ENCODE measurements at regions not wholly inside any gene's neighbourhood (a gene's known extent, or its start where the extent isn't known, plus 50 kb on each side); places are given as distances from the start of the nearest gene placed in this dataset.
A peak's percentile ranks its signal among the peaks of the same experiment; 100 is the strongest.

DNA sequence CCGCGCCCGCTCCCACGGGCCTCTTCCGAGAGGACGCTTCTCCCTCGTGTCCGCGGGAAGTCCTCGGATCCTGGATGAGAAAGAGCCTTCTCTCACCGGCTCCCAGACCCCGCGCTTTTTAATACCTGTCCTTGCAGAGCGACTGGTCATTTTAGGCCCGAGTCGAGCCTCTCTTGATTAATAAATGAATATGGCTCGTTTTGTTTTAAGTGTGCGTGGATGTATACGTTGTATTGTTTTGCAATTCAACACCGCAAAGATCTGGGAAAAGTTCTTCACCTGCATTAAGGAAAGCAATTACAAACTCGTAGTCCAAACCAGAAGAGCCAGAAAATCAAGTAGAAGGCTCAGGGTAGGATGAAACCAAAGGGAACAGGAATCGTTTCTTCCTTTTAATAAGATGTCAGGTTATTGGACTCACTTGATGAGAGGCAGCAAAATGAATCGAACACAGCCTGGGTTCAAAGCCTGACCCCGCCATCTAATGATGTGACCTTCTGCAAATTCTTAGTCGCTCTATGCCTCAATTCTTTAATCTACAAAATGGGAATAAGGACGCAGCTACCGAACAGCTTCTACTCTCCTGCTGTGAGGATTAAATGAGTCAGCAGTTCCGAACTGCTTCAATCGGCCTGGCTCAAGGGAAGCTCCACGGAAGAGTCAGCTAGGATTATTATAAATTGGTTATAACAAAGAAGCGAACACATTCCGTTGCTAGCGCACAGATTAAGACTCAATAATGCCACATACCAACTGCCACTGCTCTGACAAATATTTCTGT, 277.8 kb upstream of the NEBL start (continued):
- TF ChIP-seq KDM1A (IDR thresholded peaks at IDR 0.05; ENCODE audit: borderline replicate concordance, low read length) (peak; percentile 87), RBBP5 (IDR thresholded peaks at IDR 0.05; ENCODE audit: borderline replicate concordance, low read depth, low read length) (0 out of 2 replicates have a peak, but pooled peaks have one; percentile 2), GABPA (IDR thresholded peaks at IDR 0.05; ENCODE audit: borderline replicate concordance, insufficient read depth, low read length) (no peak), BACH1 (IDR thresholded peaks at IDR 0.05; ENCODE audit: low read length) (peak; percentile 96), CHD1 (IDR thresholded peaks at IDR 0.05; ENCODE audit: low read depth, low read length) (no peak)
